SKM-1 treated with dmso at 0.1 percent for 144 hours (cell line): ENCODE measurements at regions not wholly inside any gene's neighbourhood (a gene's known extent, or its start where the extent isn't known, plus 50 kb on each side); places are given as distances from the start of the nearest gene placed in this dataset.
"Not testable (repeated sequence)": the region's sequence is repeated elsewhere in the genome, so short reads cannot be mapped to it uniquely, and the experiment has no call there.

Source experiments
- DNase-seq: peaks from one replicate; lab custom pipeline; 2025; ENCODE audit not compliant: unreplicated experiment; lab: John Stamatoyannopoulos, UW

DNA sequence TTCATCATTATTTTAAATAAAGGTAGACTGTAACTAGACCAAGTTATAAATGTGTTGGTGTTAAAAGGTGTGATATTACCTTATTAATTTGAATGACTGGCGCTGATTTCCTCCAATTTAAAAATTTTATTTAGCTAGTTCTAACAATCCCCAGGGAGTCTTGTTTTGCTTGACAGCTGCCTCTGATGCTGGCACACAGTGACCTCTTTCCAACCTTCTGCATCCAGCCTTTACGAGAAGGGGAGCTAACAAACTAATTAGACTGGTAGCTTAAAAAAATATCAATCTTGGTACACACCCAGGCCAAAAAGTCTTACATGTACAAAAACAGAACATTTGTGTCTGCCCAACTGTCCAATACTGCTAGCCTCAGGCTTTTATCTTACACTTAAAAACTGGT is 51.8 kb upstream of the ENPEP start:
- DNase-seq, result no peak

- DNase-seq, result no peak
Observed at GRCh38 chr4:110418641-110419040, 57.3 kb upstream of the ENPEP start.

DNA sequence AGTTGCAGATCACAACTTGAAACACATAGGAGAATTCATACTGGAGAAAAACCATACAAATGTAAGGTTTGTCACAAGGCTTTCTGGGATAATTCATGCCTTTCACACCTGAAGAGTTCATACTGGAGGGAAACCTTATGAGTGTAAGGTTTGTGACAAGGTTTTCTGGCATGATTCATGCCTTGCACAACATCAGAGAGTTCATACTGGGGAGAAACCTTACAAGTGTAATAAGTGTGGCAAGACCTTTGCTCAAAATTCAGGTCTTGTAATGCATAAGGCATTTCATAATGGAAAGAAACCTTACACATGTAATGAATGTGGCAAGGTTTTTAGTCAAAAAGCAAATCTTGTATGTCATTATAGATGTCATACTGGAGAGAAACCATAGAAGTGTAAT is 58.8 kb upstream of the ENPEP start:
- DNase-seq, result no peak

DNA sequence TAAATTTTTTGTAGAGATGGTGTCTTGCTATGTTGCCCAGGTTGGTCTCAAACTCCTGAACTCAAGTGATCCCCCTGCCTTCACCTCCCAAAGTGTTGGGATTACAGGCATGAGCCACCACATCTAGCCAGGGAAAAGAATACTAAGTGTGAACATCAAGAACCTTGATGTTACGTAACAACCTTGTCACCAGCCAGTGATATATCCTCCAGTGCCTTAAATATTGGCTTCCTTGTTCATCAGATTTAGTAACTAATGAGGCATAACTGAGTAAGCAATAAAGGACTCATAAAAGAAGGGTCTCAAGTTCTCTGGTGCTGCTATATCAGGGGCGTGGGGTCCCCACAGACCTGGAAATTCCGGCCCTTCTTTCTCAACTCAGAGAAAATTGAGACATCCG is 60.5 kb upstream of the ENPEP start:
- DNase-seq, result no peak

GRCh38 chr4:110415041-110415440 is 60.9 kb upstream of the ENPEP start:
- DNase-seq, result no peak

DNA sequence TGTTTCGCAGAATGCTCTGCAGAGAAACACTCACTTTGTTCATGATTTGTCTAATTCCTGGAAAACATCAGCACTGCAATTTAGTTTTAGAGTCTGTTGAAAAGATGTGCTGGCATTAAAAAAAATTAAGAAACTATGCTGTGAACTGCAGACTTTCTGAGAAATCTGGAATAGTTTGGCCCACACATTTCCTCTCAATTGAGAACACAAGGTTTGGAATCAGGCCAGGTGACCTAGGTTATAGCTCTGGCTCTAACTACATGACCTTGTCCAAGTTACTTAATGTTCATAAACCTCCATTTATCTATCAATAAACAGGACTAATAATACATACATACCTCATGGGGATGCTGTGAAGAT is 61.4 kb upstream of the ENPEP start:
- no peak for DNase-seq

DNA sequence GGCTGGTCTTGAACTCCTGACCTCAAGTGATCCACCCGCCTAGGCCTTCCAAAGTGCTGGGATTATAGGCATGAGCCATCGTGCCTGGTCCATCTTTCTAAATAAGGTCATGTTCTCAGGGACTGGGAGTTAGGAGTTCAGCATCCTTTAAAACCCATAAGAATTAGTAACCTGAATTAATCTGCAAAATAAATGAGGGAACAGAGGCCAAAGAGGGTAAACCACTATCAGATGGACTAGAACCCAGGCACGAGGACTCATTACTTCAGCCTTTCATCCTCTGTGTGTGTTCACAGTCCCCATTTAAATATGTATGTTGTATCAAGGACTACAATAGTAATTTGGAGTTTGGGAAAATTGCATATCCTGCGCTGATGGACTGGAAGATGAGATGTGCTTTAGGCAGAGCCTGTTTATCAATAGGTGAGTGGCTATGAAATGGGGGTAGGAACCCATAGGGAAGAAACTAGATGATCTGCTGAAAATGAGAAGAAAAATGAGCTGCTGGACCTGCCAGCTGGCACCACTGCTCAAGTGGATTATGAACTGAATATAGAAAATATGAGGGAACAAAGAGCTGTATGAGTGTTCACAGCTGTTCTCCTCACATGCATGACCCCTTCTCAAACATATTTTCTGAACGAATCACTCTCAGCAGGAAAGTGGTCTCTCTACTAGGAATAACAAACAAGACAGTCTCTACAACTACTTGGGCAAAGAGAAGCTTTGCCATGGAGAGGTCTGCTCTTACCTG is 62.0 kb upstream of the ENPEP start:
- DNase-seq, result not testable (repeated sequence)

DNA sequence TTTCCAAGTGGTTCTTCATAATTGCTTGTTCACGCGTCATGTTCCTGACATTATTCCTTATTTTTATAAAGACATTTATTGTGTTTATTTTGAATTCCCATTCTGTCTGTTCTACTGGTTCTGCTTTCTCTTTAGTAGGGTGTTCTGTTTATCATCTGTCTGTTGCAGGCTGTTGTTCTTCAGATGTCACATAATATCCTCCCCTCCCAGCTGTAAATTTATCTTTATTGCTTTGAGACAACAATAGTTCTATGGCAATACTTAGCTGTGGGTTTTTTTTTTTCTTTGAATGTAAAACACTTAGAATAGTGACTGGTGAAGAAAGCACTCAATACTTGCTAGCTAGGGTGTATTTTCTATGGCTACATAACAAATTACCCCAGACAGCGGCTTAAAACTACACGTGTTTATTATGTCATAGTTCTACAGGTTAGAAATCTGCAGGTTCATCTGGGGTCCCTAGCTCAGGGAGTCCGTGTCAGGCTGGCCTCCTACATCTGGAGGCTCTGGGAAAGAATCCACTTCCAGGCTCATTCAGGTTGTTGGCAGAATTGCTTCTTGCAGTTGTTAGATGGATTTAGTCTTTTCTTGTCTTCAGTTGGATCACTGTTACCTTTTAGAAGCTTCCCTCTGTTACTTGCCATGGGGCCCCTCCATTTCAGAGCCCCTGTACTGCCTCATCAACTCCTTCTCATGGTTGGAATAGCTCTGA is 63.4 kb upstream of the ENPEP start:
- no peak for DNase-seq

DNA sequence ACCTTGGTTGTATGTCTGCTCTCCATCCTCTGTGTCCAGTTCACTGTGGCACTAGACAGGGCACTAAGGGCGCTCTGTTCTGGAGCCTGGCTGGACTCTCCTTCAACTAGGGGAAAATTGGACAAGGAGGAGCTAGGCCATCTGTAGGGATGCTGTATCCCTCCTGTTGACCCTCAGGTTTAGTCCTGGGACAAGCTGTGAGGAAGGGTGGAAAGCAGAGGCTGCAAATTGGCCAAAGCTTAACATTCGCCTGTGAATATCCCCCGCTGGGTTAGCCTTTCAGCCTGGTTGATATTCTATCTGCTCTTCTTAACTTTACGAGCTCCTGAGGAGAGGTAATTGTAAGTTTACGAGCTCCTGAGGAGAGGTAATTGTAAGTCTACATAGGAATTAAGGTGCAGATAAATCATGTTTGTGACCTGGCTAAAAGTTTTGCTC is 64.4 kb upstream of the ENPEP start:
- DNase-seq, result no peak

DNA sequence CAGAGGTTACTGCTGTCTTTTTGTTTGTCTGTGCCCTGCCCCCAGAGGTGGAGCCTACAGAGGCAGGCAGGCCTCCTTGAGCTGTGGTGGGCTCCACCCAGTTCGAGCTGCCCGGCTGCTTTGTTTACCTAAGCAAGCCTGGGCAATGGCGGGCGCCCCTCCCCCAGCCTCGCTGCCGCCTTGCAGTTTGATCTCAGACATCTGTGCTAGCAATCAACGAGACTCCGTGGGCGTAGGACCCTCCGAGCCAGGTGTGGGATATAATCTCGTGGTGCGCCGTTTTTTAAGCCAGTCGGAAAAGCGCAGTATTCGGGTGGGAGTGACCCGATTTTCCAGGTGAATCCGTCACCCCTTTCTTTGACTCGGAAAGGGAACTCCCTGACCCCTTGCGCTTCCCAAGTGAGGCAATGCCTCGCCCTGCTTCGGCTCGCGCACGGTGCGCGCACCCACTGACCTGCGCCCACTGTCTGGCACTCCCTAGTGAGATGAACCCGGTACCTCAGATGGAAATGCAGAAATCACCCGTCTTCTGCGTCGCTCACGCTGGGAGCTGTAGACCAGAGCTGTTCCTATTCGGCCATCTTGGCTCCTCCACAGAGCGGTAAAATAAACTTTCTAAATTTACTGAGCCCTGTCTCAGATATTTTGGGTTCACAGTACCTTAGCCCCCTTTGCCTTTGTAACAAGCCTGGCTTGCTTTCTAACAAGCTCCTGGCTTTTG is 64.9 kb upstream of the ENPEP start:
- not testable (repeated sequence) for DNase-seq

- DNase-seq, result no peak
Observed at GRCh38 chr4:110400086-110400485, 75.9 kb upstream of the ENPEP start.

DNA sequence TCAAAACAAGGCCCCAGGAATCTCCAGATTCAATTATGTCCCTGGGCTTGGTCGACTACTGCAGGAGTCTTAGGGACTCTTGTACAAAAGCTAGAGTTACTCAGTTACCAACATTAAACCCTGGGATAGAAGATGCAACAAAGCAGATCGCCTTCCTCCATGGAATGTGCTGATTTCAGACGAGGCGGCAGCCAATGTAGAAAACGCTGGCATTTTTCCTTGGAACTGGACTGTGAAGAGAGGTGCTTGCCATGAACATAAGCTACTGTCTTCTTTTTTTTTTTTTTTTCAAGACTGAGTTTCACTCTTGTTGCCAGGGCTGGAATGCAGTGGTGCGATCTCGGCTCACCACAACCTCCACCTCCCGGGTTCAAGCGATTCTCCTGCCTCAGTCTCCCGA is 76.9 kb upstream of the ENPEP start:
- not testable (repeated sequence) for DNase-seq

DNA sequence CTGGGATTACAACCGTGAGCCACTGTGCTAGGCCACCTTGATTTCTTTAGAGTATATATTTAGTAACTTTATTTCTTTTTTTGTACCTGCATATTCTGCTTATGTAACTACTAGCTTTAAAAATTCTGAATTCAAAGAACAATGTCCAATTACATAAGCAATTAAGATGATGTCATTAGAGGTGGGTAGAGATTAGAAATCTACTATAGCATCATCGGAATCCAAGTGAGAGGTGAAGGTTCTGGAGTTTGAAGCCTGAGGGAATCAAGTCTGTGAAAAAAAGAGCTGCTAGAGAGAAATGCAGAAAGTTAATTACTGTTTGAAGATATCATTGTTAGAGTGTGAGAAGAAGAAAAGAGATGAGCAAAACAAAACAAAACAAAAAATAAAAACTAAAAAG is 79.0 kb upstream of the ENPEP start:
- DNase-seq, result no peak

- no peak for DNase-seq
Observed at GRCh38 chr4:110395421-110395820, 80.5 kb upstream of the ENPEP start.

GRCh38 chr4:110394871-110395270 is 81.1 kb upstream of the ENPEP start:
- no peak for DNase-seq

DNA sequence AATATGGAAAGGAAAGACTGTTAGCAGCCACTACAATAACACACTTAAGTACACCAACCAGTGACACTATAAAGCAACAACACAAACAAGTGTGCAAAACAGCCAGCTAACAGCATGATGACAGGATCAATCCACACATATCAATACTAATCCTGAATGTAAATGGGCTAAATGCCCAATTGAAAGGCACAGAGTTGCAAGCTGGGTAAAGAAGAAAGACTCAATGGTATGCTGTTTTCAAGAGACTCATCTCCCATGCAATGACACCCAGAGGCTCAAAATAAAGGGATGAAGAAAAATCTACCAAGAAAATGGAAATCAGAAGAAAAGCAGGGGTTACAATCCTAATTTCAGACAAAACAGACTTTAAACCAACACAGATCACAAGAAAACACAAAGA is 94.2 kb upstream of the ENPEP start:
- no peak for DNase-seq

DNA sequence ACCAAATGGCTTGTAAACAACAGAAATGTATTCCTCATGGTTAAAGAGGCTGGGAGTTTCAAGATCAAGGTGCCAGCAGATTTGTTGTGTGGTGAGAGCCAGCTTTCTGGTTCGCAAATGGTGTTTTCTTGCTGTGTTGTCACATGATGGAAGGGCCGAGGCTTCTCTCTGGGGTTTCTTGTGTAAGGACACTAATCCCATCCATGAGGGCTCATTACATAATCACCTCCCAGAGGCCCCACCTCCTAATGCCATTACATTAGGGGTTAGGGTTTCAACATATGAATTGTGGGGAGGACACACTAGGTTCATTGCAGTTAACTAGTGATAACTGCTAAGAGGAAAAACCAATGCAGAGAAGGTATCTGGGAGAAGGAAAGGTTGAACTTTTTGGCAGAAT is 103.5 kb upstream of the ENPEP start:
- DNase-seq, result peak; percentile 48

DNA sequence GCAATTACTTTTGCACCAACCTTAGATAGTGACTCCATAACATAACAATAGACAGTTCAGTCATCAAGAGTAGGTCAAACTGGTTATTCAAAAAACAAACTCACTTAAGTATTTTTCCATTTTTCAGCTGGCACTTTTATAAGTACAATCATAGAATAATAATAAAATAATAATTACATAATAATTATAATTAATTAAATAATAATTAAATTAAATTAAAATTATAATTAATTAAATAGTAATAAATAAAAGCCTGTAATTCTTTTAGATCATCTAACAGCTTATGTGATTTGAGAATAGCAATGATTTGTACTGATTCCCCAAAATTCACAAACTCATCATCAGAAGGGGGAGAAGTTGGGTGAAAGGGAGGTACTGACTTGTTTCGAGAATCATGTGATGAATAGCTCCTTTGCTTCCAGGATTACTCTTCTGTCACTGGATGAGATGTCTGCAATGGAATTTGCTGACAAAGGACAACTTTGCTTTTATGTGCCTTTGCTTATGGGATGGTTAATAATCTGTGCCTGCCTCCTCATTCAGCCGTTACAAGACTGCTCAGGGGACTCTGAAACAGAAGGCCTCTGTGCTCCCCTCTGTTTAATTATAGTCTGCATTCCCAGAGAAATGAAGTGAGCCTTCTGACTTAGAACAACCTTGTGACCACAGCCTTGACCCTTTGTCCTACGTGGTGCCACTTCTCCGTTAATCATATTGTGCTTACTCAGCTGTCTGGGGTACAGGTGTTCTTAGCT is 104.8 kb upstream of the ENPEP start:
- no peak for DNase-seq

- no peak for DNase-seq
Observed at GRCh38 chr4:110368409-110368808, 107.5 kb upstream of the ENPEP start.

- DNase-seq, result no peak
Observed at GRCh38 chr4:110367156-110367555, 108.8 kb upstream of the ENPEP start.

DNA sequence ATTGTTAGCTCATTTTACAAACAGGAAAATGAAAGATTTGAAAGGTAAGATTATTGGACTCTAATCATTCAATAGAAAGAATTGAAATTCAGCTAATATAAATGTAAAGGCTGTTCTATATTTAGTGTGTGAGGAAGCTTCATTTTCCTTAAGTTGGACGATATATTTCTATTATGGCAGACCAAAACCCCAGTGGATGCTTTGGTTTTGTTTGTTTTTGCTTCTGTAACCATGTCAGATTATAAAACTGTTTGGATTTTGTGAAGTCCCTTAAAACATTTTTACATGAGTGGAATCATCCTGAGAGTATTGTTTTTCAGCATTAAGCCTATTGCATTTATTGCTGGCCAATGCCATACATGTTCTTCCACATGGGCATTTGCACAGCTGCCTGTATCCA is 110.2 kb upstream of the ENPEP start:
- DNase-seq, result no peak
